CD14-positive monocyte (primary cell): ENCODE measurements at regions not wholly inside any gene's neighbourhood (a gene's known extent, or its start where the extent isn't known, plus 50 kb on each side); places are given as distances from the start of the nearest gene placed in this dataset.

Experiments used
- DNase-seq, 3 donors: peaks; one replicate each; pipeline ENCODE4 v3.0.0-alpha.2; 2011 to 2022
- H2AFZ ChIP-seq: 2 replicates; pipeline ENCODE4 v1.6.0; 2012; ENCODE audit warnings: mild to moderate bottlenecking, low read depth, low read length, inconsistent platforms; ENCODE audit not compliant: insufficient read depth, poor library complexity, severe bottlenecking
- H3K27ac ChIP-seq, 2 donors: 1 replicate in 1 of 2; 2 replicates in 1 of 2; pipeline ENCODE4 v1.5.1; 2012 to 2013; ENCODE audit warnings: low read length in 2 of 2, control low read depth in 1 of 2, inconsistent platforms in 1 of 2, low read depth in 1 of 2, mild to moderate bottlenecking in 1 of 2
- H3K27me3 ChIP-seq, 2 donors: one replicate each; pipeline versions ENCODE4 v1.6.0 to v1.6.1; 2011 to 2013; ENCODE audit warnings: low read length in 2 of 2; ENCODE audit not compliant: control insufficient read depth in 2 of 2, insufficient read depth in 2 of 2
- H3K36me3 ChIP-seq, 2 donors: replicated peaks in 1 of 2; 1 replicate in 1 of 2; 2 replicates in 1 of 2; pipeline versions ENCODE4 v1.5.1 to v1.6.1; 2012 to 2013; ENCODE audit warnings: low read length in 2 of 2, control low read depth in 1 of 2, inconsistent platforms in 1 of 2, mild to moderate bottlenecking in 1 of 2; ENCODE audit not compliant: insufficient read depth in 2 of 2, control insufficient read depth in 1 of 2
- H3K4me1 ChIP-seq, 2 donors: 1 replicate in 1 of 2; 2 replicates in 1 of 2; pipeline versions ENCODE4 v1.5.1 to v1.6.1; 2012 to 2013; ENCODE audit warnings: low read length in 2 of 2, control low read depth in 1 of 2, inconsistent platforms in 1 of 2, mild to moderate bottlenecking in 1 of 2, moderate library complexity in 1 of 2; ENCODE audit not compliant: insufficient read depth in 2 of 2, control insufficient read depth in 1 of 2
- H3K4me2 ChIP-seq: replicated peaks from 2 replicates; pipeline ENCODE3; 2012; ENCODE audit warnings: low read length, moderate library complexity, mild to moderate bottlenecking; ENCODE audit not compliant: poor library complexity, severe bottlenecking; ENCODE audit errors: extremely low read depth
- H3K4me3 ChIP-seq, 3 experiments: fragments of 200-600 bp in 1 of 3; sonication (generic) in 1 of 3; replicated peaks in 1 of 3; 1 replicate in 2 of 3; 2 replicates in 1 of 3; pipeline ENCODE4 v1.5.1; 2011 to 2013; ENCODE audit warnings: low read length in 3 of 3, mild to moderate bottlenecking in 3 of 3, control low read depth in 2 of 3, low read depth in 2 of 3, inconsistent platforms in 1 of 3, moderate library complexity in 1 of 3
- H3K79me2 ChIP-seq: 2 replicates; pipeline ENCODE4 v1.6.0; 2012; ENCODE audit warnings: mild to moderate bottlenecking, control low read depth, inconsistent platforms, low read length, moderate library complexity; ENCODE audit not compliant: insufficient read depth
- H3K9ac ChIP-seq: 2 replicates; pipeline ENCODE4 v1.6.0; 2017; ENCODE audit warnings: low read length, mild to moderate bottlenecking; ENCODE audit not compliant: insufficient read depth, poor library complexity, severe bottlenecking
- H3K9me3 ChIP-seq, 2 donors: replicated peaks in 1 of 2; 1 replicate in 1 of 2; 2 replicates in 1 of 2; pipeline versions ENCODE4 v1.5.1 to v1.6.1; 2012 to 2013; ENCODE audit warnings: low read length in 2 of 2, control low read depth in 1 of 2; ENCODE audit not compliant: control insufficient read depth in 1 of 2, insufficient read depth in 1 of 2
- H4K20me1 ChIP-seq: 2 replicates; pipeline ENCODE4 v1.6.0; 2012; ENCODE audit warnings: mild to moderate bottlenecking, low read length, control low read depth, moderate library complexity; ENCODE audit not compliant: insufficient read depth
- H3K27ac Mint-ChIP-seq, 7 donors: one replicate each; pipeline ENCODE4 v1.8.0; 2020; ENCODE audit warnings: mild to moderate bottlenecking in 7 of 7, mixed read lengths in 7 of 7, moderate library complexity in 6 of 7, inconsistent platforms in 2 of 7
- H3K27me3 Mint-ChIP-seq, 3 donors: one replicate each; pipeline ENCODE4 v1.8.0; 2021 to 2022; ENCODE audit warnings: low read depth in 3 of 3, mild to moderate bottlenecking in 3 of 3, mixed read lengths in 3 of 3, moderate library complexity in 3 of 3, inconsistent platforms in 1 of 3
- H3K36me3 Mint-ChIP-seq, 2 donors: one replicate each; pipeline ENCODE4 v1.8.0; 2020; ENCODE audit warnings: mixed read lengths in 2 of 2, inconsistent platforms in 1 of 2, mild to moderate bottlenecking in 1 of 2
- H3K4me1 Mint-ChIP-seq: one replicate; pipeline ENCODE4 v1.8.0; 2020; ENCODE audit warnings: mild to moderate bottlenecking, mixed read lengths
- H3K4me3 Mint-ChIP-seq, 2 donors: one replicate each; pipeline ENCODE4 v1.8.0; 2020; ENCODE audit warnings: mild to moderate bottlenecking in 2 of 2, mixed read lengths in 2 of 2, moderate library complexity in 1 of 2
- H3K9me3 Mint-ChIP-seq, 7 donors: one replicate each; pipeline ENCODE4 v1.8.0; 2020 to 2022; ENCODE audit warnings: mixed read lengths in 7 of 7, mild to moderate bottlenecking in 6 of 7, moderate library complexity in 6 of 7, inconsistent platforms in 2 of 7
- WGBS: methylation state at CpG from one replicate; pipeline ENCODE4 v1.1.5; 2013; ENCODE audit warnings: missing lambda C conversion rate; ENCODE audit not compliant: insufficient coverage; 5-methylcytosine and 5-hydroxymethylcytosine counted together
- intact Hi-C, 2 donors: fragments of 100-400 bp; cut with micrococcal nuclease; formaldehyde crosslinking; loops; one replicate each; pipeline versions ENCODE4 v1.15.0 to v1.15.1; 2023
- TF ChIP-seq, protein P1 (sequence below): fragments of 200-600 bp; IDR thresholded peaks from one replicate; pipeline ENCODE4 v1.8.0; 2022; ENCODE audit warnings: antibody characterized with exemption, mild to moderate bottlenecking

DNA sequence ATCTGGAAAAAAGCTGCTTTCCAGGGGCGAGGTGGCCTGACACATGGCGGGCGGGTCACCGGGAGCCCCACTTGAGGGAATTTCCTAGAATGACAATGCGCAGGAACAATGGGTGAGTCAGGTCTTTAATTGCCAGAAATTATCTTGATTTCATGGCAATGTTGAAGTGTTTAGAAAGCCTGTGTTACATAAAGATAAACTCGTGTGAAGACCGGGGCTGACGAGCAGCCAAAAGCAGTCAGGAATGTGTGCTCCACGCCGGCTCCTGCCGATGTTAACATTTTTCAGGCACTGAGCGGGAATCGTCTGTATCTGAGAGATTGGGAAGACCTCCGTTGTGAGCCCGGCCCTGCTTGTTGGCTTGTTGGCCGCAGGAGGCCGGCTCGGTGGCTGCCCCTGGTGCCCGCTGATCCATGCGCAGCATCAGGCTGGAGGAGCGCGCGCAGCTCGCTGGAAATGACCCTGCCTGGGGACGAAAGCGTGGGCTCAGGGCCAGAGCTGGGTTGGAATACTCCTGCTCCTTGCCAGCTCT, 353.1 kb downstream of the FOXL1 start:
- peaks cover 33 to 59% of the 10 kb centered on the region in 2 donors for H3K27me3 ChIP-seq
- no peaks in the 10 kb centered on the region for H3K4me1 ChIP-seq
- Mint-ChIP-seq H3K4me1 (no peaks in the 10 kb centered on the region), H3K36me3 (no peaks in the 10 kb centered on the region), H3K27ac (no peak overlapping the region), H3K27me3 (peaks cover 35 to 48% (median 41%) of the 10 kb centered on the region in 3 donors), H3K4me3 (no peak overlapping the region), H3K9me3 (peaks cover 0 to 2% (median 0%) of the 10 kb centered on the region in 7 donors)
- H3K9me3 ChIP-seq = peaks cover 0 to 10% of the 10 kb centered on the region in 2 donors
- no peaks in the 10 kb centered on the region for H4K20me1 ChIP-seq
- intact Hi-C loops = no loop called here
- H3K4me2 ChIP-seq = no peak overlapping the region
- no peaks in the 10 kb centered on the region for H3K79me2 ChIP-seq
- no peak overlapping the region for H2AFZ ChIP-seq
- 73% methylated on average over 26 of the region's 26 CpGs for WGBS
- no peak for DNase-seq
- TF ChIP-seq, protein P1, sequence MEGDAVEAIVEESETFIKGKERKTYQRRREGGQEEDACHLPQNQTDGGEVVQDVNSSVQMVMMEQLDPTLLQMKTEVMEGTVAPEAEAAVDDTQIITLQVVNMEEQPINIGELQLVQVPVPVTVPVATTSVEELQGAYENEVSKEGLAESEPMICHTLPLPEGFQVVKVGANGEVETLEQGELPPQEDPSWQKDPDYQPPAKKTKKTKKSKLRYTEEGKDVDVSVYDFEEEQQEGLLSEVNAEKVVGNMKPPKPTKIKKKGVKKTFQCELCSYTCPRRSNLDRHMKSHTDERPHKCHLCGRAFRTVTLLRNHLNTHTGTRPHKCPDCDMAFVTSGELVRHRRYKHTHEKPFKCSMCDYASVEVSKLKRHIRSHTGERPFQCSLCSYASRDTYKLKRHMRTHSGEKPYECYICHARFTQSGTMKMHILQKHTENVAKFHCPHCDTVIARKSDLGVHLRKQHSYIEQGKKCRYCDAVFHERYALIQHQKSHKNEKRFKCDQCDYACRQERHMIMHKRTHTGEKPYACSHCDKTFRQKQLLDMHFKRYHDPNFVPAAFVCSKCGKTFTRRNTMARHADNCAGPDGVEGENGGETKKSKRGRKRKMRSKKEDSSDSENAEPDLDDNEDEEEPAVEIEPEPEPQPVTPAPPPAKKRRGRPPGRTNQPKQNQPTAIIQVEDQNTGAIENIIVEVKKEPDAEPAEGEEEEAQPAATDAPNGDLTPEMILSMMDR = no peak
- H3K9ac ChIP-seq = no peak overlapping the region
- H3K36me3 ChIP-seq = no peaks in the 10 kb centered on the region
- H3K27ac ChIP-seq = no peak overlapping the region
- H3K4me3 ChIP-seq = no peak overlapping the region

DNA sequence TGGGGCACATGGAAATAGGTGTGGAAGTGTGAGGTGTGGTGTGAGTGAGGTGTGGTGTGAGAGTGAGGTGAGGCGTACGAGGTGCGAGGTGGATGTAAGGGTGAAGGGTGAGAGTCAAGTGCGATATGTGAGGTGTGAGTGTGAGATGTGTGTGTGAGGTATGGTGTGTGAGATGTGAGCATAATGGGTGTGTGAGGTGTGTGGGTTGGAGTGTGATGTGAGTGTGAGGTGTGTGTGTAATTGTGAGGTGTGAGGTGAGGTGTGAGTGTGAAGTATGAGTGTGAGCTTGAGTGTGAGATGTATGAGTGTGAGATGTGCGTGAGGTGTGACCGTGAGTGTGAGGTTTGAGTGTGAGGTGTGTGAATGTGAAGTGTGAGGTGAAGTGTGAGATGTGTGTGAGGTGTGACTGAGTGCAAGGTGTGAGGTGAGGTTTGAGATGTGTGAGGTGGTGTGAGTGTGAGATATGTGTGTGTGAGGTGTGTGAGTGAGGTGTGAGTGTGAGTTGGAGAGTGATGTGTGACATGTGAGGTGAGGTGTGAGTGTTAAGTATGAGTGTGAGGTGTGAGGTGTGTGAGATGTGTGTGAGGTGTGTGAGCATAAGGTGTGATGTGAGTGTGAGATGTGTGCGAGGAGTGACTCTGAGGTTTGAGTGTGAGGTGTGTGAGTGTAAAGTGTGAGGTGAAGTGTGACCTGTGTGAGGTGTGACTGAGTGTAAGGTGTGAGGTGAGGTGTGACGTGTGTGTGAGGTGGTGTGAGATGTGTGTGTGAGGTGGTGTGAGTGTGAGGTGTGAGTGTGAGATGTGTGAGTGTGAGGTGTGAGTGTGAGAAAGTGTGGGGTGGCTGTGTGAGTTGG, 354.0 kb downstream of the FOXL1 start:
- Mint-ChIP-seq H3K4me3 (no peak overlapping the region), H3K9me3 (peaks cover 0 to 2% (median 0%) of the 10 kb centered on the region in 7 donors), H3K27ac (no peak overlapping the region), H3K36me3 (no peaks in the 10 kb centered on the region), H3K4me1 (no peaks in the 10 kb centered on the region), H3K27me3 (peaks cover 31 to 44% (median 36%) of the 10 kb centered on the region in 3 donors)
- no peaks in the 10 kb centered on the region for H3K36me3 ChIP-seq
- H3K9ac ChIP-seq = no peak overlapping the region
- no peak overlapping the region for H2AFZ ChIP-seq
- TF ChIP-seq, protein P1 = no peak
- no peaks in the 10 kb centered on the region for H3K79me2 ChIP-seq
- H4K20me1 ChIP-seq = no peaks in the 10 kb centered on the region
- peaks cover 0 to 10% of the 10 kb centered on the region in 2 donors for H3K9me3 ChIP-seq
- H3K4me3 ChIP-seq = no peak overlapping the region
- no peak overlapping the region for H3K4me2 ChIP-seq
- intact Hi-C loops = no loop called here
- 94% methylated on average over 8 of the region's 8 CpGs for whole genome bisulfite sequencing
- peaks cover 31 to 51% of the 10 kb centered on the region in 2 donors for H3K27me3 ChIP-seq
- H3K27ac ChIP-seq = no peak overlapping the region
- no peak for DNase-seq
- no peaks in the 10 kb centered on the region for H3K4me1 ChIP-seq
